K562 (cell line): ENCODE measurements at regions not wholly inside any gene's neighbourhood (a gene's known extent, or its start where the extent isn't known, plus 50 kb on each side); places are given as distances from the start of the nearest gene placed in this dataset.

Source experiments
- ATAC-seq: fragments of 200-7000 bp; cut with Tn5 transposase; 3 replicates; pipeline ENCODE4 v1.9.1; 2020; ENCODE audit warnings: moderate library complexity
- BruUV-seq: library from RNA; stranded (reverse); fragments of 400-500 nt; replicated peaks from 2 replicates; lab custom pipeline; 2021; lab: Mats Ljungman, UMichigan
- CTCF ChIA-PET: fragments of 300-600 bp; formaldehyde crosslinking; extraction: SDS; loops from one replicate; lab custom pipeline; 2021; ENCODE audit warnings: low intra/inter-chr PET ratio; lab: Yijun Ruan, JAX
- POLR2A ChIA-PET: fragments of 300-600, 350-650 bp; sonication (Branson Sonifier 250); formaldehyde crosslinking; extraction: SDS; loops from one replicate; lab custom pipeline; 2021; ENCODE audit warnings: antibody characterized with exemption, inconsistent platforms; lab: Yijun Ruan, JAX
- DNase-seq, 4 experiments: peaks; one replicate each; pipeline versions ENCODE4 v3.0.0 to v3.0.0-alpha.2; 2011 to 2018; ENCODE audit warnings: low spot score in 3 of 4, mixed read lengths in 3 of 4; ENCODE audit errors: extremely low read depth in 1 of 4
- FAIRE-seq: peaks from 2 replicates; lab custom pipeline; 2011; peaks lifted over from hg19 to GRCh38; lab: Jason Lieb, UNC
- H2AFZ ChIP-seq: 2 replicates; pipeline ENCODE4 v1.6.0; 2011; ENCODE audit warnings: low read depth, low read length, control low read depth, inconsistent platforms
- H3K27ac ChIP-seq: fragments of 200-600 bp; 3 replicates; pipeline ENCODE4 v1.8.0; 2011; ENCODE audit warnings: low read depth, mild to moderate bottlenecking, control low read depth, inconsistent platforms, low read length, moderate library complexity, mixed read lengths; ENCODE audit errors: extremely low read depth
- H3K27me3 ChIP-seq, 2 experiments: fragments of 300-600 bp in 1 of 2; 2 replicates in 1 of 2; 3 replicates in 1 of 2; pipeline versions ENCODE4 v1.6.0 to v1.8.0; 2011; ENCODE audit warnings: inconsistent platforms in 2 of 2, low read length in 2 of 2, mild to moderate bottlenecking in 1 of 2, mixed read lengths in 1 of 2, moderate library complexity in 1 of 2; ENCODE audit not compliant: control insufficient read depth in 2 of 2, insufficient read depth in 2 of 2
- H3K36me3 ChIP-seq: fragments of 300-600 bp; 3 replicates; pipeline ENCODE4 v1.8.0; 2011; ENCODE audit warnings: mild to moderate bottlenecking, low read length, inconsistent platforms; ENCODE audit not compliant: control insufficient read depth, insufficient read depth
- H3K4me1 ChIP-seq, 2 experiments: fragments of 200-600 bp in 1 of 2; replicated peaks in 1 of 2; 2 replicates in 1 of 2; 3 replicates in 1 of 2; pipeline versions ENCODE4 v1.5.1 to v1.8.0; 2011; ENCODE audit warnings: inconsistent platforms in 2 of 2, low read length in 2 of 2, mild to moderate bottlenecking in 1 of 2, mixed read lengths in 1 of 2, moderate library complexity in 1 of 2; ENCODE audit not compliant: control insufficient read depth in 2 of 2, insufficient read depth in 2 of 2
- H3K4me2 ChIP-seq: 2 replicates; pipeline ENCODE4 v1.6.1; 2011; ENCODE audit warnings: low read length, control low read depth, inconsistent platforms, mixed read lengths; ENCODE audit not compliant: insufficient read depth
- H3K4me3 ChIP-seq: fragments of 200-600 bp; sonication (generic), shearing (Covaris generic); 2 replicates; pipeline ENCODE4 v1.5.1; 2016; ENCODE audit warnings: control low read depth, inconsistent platforms
- H3K79me2 ChIP-seq: fragments of 200-600 bp; 3 replicates; pipeline ENCODE4 v1.8.0; 2011; ENCODE audit warnings: low read length, inconsistent platforms; ENCODE audit not compliant: control insufficient read depth, insufficient read depth
- H3K9ac ChIP-seq, 2 experiments: 2 replicates each; pipeline versions ENCODE4 v1.6.0 to v1.6.1; 2011; ENCODE audit warnings: low read depth in 2 of 2, low read length in 2 of 2, control low read depth in 1 of 2, inconsistent platforms in 1 of 2, mild to moderate bottlenecking in 1 of 2, mixed read lengths in 1 of 2; ENCODE audit not compliant: insufficient read depth in 1 of 2
- H3K9me1 ChIP-seq: one replicate; pipeline ENCODE4 v1.6.0; 2011; ENCODE audit warnings: inconsistent platforms, mild to moderate bottlenecking, low read length, moderate library complexity; ENCODE audit not compliant: control insufficient read depth, insufficient read depth
- H3K9me3 ChIP-seq: replicated peaks from 2 replicates; pipeline ENCODE4 v1.5.1; 2011; ENCODE audit warnings: low read depth, low read length, inconsistent platforms; ENCODE audit not compliant: control insufficient read depth, insufficient read depth
- H4K20me1 ChIP-seq: replicated peaks from 2 replicates; pipeline ENCODE4 v1.6.1; 2011; ENCODE audit warnings: low read length, inconsistent platforms, mixed read lengths; ENCODE audit not compliant: control insufficient read depth, insufficient read depth
- BACH1 ChIP-seq: fragments of 200-800 bp; sonication (Bioruptor generic); IDR thresholded peaks from 2 replicates; pipeline ENCODE4 v1.6.1; 2016; ENCODE audit warnings: missing genetic modification characterization, missing compliant biosample characterization
- NFE2 ChIP-seq: IDR thresholded peaks from 2 replicates; pipeline ENCODE4 v1.6.1; 2014; ENCODE audit warnings: antibody characterized with exemption, low read depth
- RFX1 ChIP-seq: fragments of 450-650 bp; IDR thresholded peaks from 2 replicates; pipeline ENCODE4 v1.6.1; 2016; ENCODE audit warnings: mild to moderate bottlenecking, moderate library complexity
- ZFP30 ChIP-seq: fragments of 250-450 bp; sonication (Bioruptor Pico); IDR thresholded peaks from 2 replicates; pipeline ENCODE4 v1.8.0; 2022; ENCODE audit warnings: moderate library complexity, mild to moderate bottlenecking, inconsistent platforms, borderline replicate concordance
- ZKSCAN3 ChIP-seq: fragments of 250-450 bp; sonication (Bioruptor Pico); IDR thresholded peaks from 2 replicates; pipeline ENCODE4 v1.4.0; 2020
- ZNF778 ChIP-seq: fragments of 450-650 bp; formaldehyde crosslinking; IDR thresholded peaks from 2 replicates; pipeline ENCODE4 v1.4.0; 2020; ENCODE audit warnings: mild to moderate bottlenecking, moderate library complexity
- WGBS: fragments of 100-300 bp; shearing (Covaris generic); methylation state at CpG from one replicate; pipeline ENCODE4 v1.1.6; 2016; ENCODE audit warnings: low coverage, mixed read lengths; ENCODE audit not compliant: insufficient coverage; ENCODE audit errors: missing lambda C conversion rate; 5-methylcytosine and 5-hydroxymethylcytosine counted together
- in situ Hi-C: fragments of 300-500 bp; cut with MboI; formaldehyde crosslinking; loops from 4 replicates; pipeline ENCODE4 v1.15.0; 2018; ENCODE audit warnings: inconsistent platforms, mixed read lengths
- intact Hi-C: fragments of 100-400 bp; cut with micrococcal nuclease; formaldehyde crosslinking; loops from 2 replicates; pipeline ENCODE4 v1.14.2; 2022
- TF ChIP-seq, protein P1 (sequence below): fragments of 250-450 bp; sonication (Bioruptor Pico); IDR thresholded peaks from 2 replicates; pipeline ENCODE4 v1.4.0; 2020; ENCODE audit warnings: mild to moderate bottlenecking, moderate library complexity

GRCh38 chr9:108467161-108467560 lies 388.6 kb downstream of the ACTL7B start:
- H3K4me1 ChIP-seq, result 0 out of 5 replicates have a peak, but pooled peaks cover 0 to 2% of the 10 kb centered on the region in 2 experiments
- FAIRE-seq (no peak), DNase-seq (no peak), ATAC-seq (no peak)
- ChIA-PET CTCF (no interaction called here), POLR2A (no interaction called here)
- H3K9me1 ChIP-seq, result no peaks in the 10 kb centered on the region
- H3K9me3 ChIP-seq, result no peaks in the 10 kb centered on the region
- no peaks in the 10 kb centered on the region for H3K79me2 ChIP-seq
- no peak overlapping the region for H3K4me3 ChIP-seq
- no peak overlapping the region for H3K9ac ChIP-seq
- no peak overlapping the region for H2AFZ ChIP-seq
- in situ Hi-C loops, result no loop called here
- H3K27ac ChIP-seq, result no peak overlapping the region
- H4K20me1 ChIP-seq, result no peaks in the 10 kb centered on the region
- intact Hi-C loops, result no loop called here
- H3K27me3 ChIP-seq, result no peaks in the 10 kb centered on the region
- 0% methylated on average over 2 of the region's 2 CpGs for WGBS
- BruUV-seq, result no TSS peak
- H3K4me2 ChIP-seq, result no peak overlapping the region
- no peak for TF ChIP-seq ZFP30 (CRISPR knock-in tag)
- TF ChIP-seq RFX1, result no peak
- TF ChIP-seq ZKSCAN3, result no peak
- no peak for TF ChIP-seq ZNF778 (CRISPR knock-in tag)
- TF ChIP-seq NFE2, result no peak
- TF ChIP-seq, protein P1, sequence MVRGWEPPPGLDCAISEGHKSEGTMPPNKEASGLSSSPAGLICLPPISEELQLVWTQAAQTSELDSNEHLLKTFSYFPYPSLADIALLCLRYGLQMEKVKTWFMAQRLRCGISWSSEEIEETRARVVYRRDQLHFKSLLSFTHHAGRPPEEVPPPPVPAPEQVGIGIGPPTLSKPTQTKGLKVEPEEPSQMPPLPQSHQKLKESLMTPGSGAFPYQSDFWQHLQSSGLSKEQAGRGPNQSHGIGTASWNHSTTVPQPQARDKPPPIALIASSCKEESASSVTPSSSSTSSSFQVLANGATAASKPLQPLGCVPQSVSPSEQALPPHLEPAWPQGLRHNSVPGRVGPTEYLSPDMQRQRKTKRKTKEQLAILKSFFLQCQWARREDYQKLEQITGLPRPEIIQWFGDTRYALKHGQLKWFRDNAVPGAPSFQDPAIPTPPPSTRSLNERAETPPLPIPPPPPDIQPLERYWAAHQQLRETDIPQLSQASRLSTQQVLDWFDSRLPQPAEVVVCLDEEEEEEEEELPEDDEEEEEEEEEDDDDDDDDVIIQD (CRISPR knock-in tag), result no peak
- no peak for TF ChIP-seq BACH1 (tag)
- no peaks in the 10 kb centered on the region for H3K36me3 ChIP-seq
